Spleen (tissue), 11 donors: ENCODE measurements at regions not wholly inside any gene's neighbourhood (a gene's known extent, or its start where the extent isn't known, plus 50 kb on each side); places are given as distances from the start of the nearest gene placed in this dataset.

Experiments used
- DNase-seq: peaks from one replicate; pipeline ENCODE4 v3.0.0-alpha.2; 2020
- H3K27ac ChIP-seq, 8 donors: fragments of 200-600 bp; sonication (generic) in 7 of 8; 1 replicate in 4 of 8; 2 replicates in 4 of 8; pipeline versions ENCODE4 v1.5.0 to v1.8.0; 2016 to 2021; ENCODE audit warnings: inconsistent platforms in 4 of 8, mild to moderate bottlenecking in 4 of 8, moderate library complexity in 1 of 8
- H3K27me3 ChIP-seq, 7 donors: fragments of 200-600 bp; sonication (generic) in 6 of 7; replicated peaks in 1 of 7; 1 replicate in 4 of 7; 2 replicates in 3 of 7; pipeline versions ENCODE4 v1.5.0 to v1.8.0; 2016 to 2021; ENCODE audit warnings: inconsistent platforms in 3 of 7, mild to moderate bottlenecking in 1 of 7
- H3K36me3 ChIP-seq, 6 donors: fragments of 200-600 bp; sonication (generic) in 5 of 6; 1 replicate in 4 of 6; 2 replicates in 2 of 6; pipeline versions ENCODE4 v1.5.0 to v1.8.0; 2016 to 2021; ENCODE audit warnings: inconsistent platforms in 2 of 6
- H3K4me1 ChIP-seq, 6 donors: fragments of 200-600 bp; sonication (generic) in 5 of 6; 1 replicate in 3 of 6; 2 replicates in 3 of 6; pipeline versions ENCODE4 v1.5.0 to v1.8.0; 2016 to 2021; ENCODE audit warnings: inconsistent platforms in 3 of 6
- H3K4me3 ChIP-seq, 8 donors: fragments of 200-600 bp; sonication (generic) in 7 of 8; 1 replicate in 4 of 8; 2 replicates in 4 of 8; pipeline versions ENCODE4 v1.5.0 to v1.8.0; 2016 to 2021; ENCODE audit warnings: inconsistent platforms in 4 of 8, mild to moderate bottlenecking in 4 of 8, moderate library complexity in 2 of 8
- H3K9me3 ChIP-seq, 8 donors: fragments of 200-600 bp; sonication (generic) in 7 of 8; 1 replicate in 4 of 8; 2 replicates in 4 of 8; pipeline versions ENCODE4 v1.5.0 to v1.8.0; 2016 to 2021; ENCODE audit warnings: inconsistent platforms in 4 of 8
- CTCF ChIP-seq, 11 experiments: fragments of 200-600 bp in 7 of 11; fragments of 450-650 bp in 4 of 11; sonication (generic) in 4 of 11; IDR thresholded peaks in 8 of 11; conservative IDR thresholded peaks in 3 of 11; 1 replicate in 7 of 11; 2 replicates in 4 of 11; pipeline versions ENCODE4 v1.4.0 to v1.8.0; 2016 to 2021; ENCODE audit warnings: antibody characterized with exemption in 11 of 11, inconsistent platforms in 4 of 11, mild to moderate bottlenecking in 1 of 11
- POLR2A ChIP-seq, 3 donors: fragments of 450-650 bp; IDR thresholded peaks; one replicate each; pipeline ENCODE4 v1.5.1; 2017; ENCODE audit warnings: antibody characterized with exemption in 3 of 3, mild to moderate bottlenecking in 1 of 3
- POLR2AphosphoS5 ChIP-seq, 3 donors: sonication (generic); formaldehyde crosslinking; IDR thresholded peaks; one replicate each; pipeline ENCODE4 v1.5.1; 2017; ENCODE audit warnings: antibody characterized with exemption in 3 of 3
- WGBS, 5 donors: extraction: QIAGEN DNeasy Blood & Tissue Kit in 3 of 5; methylation state at CpG; one replicate each; pipeline versions ENCODE4 v1.1.5 to v1.1.7; 2013 to 2018; 5-methylcytosine and 5-hydroxymethylcytosine counted together
- intact Hi-C: fragments of 100-400 bp; cut with DNase I; formaldehyde crosslinking; loops from one replicate; pipeline ENCODE4 v1.15.0; 2023; ENCODE audit warnings: low total_unique reads
- donor health status: healthy with polysubstance abuse.
- donor health status: DM: no; HTN: no; CAD: no; lungs with moderate emphysema.
- donor health status: DM: no; HTN: no; CAD: no.
- donor health status: Bipolar disorder and iron deficiency.
- donor health status: healthy.
- donor health status: DM: no; HTN: no; CAD: no.
- donor health status: DM: yes; HTN: yes; CAD: no.

- intact Hi-C loops = no loop called here
- 78 to 91% (median 81%) methylated on average over 3 of the region's 3 CpGs for WGBS, 5 donors
- H3K27ac ChIP-seq = peak overlapping the region in 1 of 8 donors; percentile 1
Observed at GRCh38 chr4:53854991-53855568, 209.3 kb downstream of the CHIC2 start.

GRCh38 chr4:53852343-53852742 is 212.1 kb downstream of the CHIC2 start:
- Histone ChIP-seq H3K27me3 (no peaks in the 10 kb centered on the region), H3K4me1 (peaks cover 0 to 17% (median 4%) of the 10 kb centered on the region in 6 donors), H3K36me3 (no peaks in the 10 kb centered on the region), H3K27ac (no peak overlapping the region), H3K4me3 (no peak overlapping the region), H3K9me3 (no peaks in the 10 kb centered on the region)
- no peak for DNase-seq
- TF ChIP-seq CTCF (IDR thresholded peaks at IDR 0.05 in 8 of 11, conservative IDR thresholded peaks at IDR 0.05 in 3 of 11) (no peak), POLR2A (IDR thresholded peaks at IDR 0.05) (no peak), POLR2AphosphoS5 (IDR thresholded peaks at IDR 0.05) (no peak)
- intact Hi-C loops = no loop called here
- WGBS, 5 donors = 80 to 90% (median 85%) methylated on average over 5 of the region's 5 CpGs

More at GRCh38 chr4:53854991-53855568, 209.3 kb downstream of the CHIC2 start:
- Histone ChIP-seq H3K27me3 (no peaks in the 10 kb centered on the region), H3K4me3 (no peak overlapping the region), H3K36me3 (no peaks in the 10 kb centered on the region), H3K4me1 (peaks cover 0 to 17% (median 4%) of the 10 kb centered on the region in 6 donors), H3K9me3 (no peaks in the 10 kb centered on the region)
- TF ChIP-seq CTCF (IDR thresholded peaks at IDR 0.05 in 8 of 11, conservative IDR thresholded peaks at IDR 0.05 in 3 of 11) (no peak), POLR2A (IDR thresholded peaks at IDR 0.05) (no peak), POLR2AphosphoS5 (IDR thresholded peaks at IDR 0.05) (no peak)
- no peak for DNase-seq

- Histone ChIP-seq H3K27ac (no peak overlapping the region), H3K27me3 (no peaks in the 10 kb centered on the region), H3K4me3 (no peak overlapping the region), H3K9me3 (no peaks in the 10 kb centered on the region), H3K4me1 (no peaks in the 10 kb centered on the region), H3K36me3 (no peaks in the 10 kb centered on the region)
- no peak for TF ChIP-seq POLR2AphosphoS5 (IDR thresholded peaks at IDR 0.05)
- no peak for DNase-seq
- intact Hi-C loops = no loop called here
Observed at GRCh38 chr4:53847965-53848364, 216.4 kb downstream of the CHIC2 start.

- no peaks in the 10 kb centered on the region for H3K4me1 ChIP-seq
- H3K27me3 ChIP-seq = no peaks in the 10 kb centered on the region
- no peaks in the 10 kb centered on the region for H3K36me3 ChIP-seq
- DNase-seq = no peak
- intact Hi-C loops = no loop called here
- 78 to 88% (median 86%) methylated on average over 2 of the region's 2 CpGs for WGBS, 5 donors
- no peak overlapping the region for H3K4me3 ChIP-seq
- TF ChIP-seq POLR2A (IDR thresholded peaks at IDR 0.05) = no peak
- TF ChIP-seq CTCF (IDR thresholded peaks at IDR 0.05 in 8 of 11, conservative IDR thresholded peaks at IDR 0.05 in 3 of 11) = no peak
- H3K27ac ChIP-seq = no peak overlapping the region
- H3K9me3 ChIP-seq = no peaks in the 10 kb centered on the region
Observed at GRCh38 chr4:53844551-53844950, 219.9 kb downstream of the CHIC2 start.

GRCh38 chr4:53844133-53844532 is 220.3 kb downstream of the CHIC2 start:
- Histone ChIP-seq H3K9me3 (no peaks in the 10 kb centered on the region), H3K27ac (no peak overlapping the region), H3K36me3 (no peaks in the 10 kb centered on the region), H3K4me1 (no peaks in the 10 kb centered on the region), H3K27me3 (no peaks in the 10 kb centered on the region), H3K4me3 (no peak overlapping the region)
- TF ChIP-seq POLR2A (IDR thresholded peaks at IDR 0.05) (no peak), CTCF (IDR thresholded peaks at IDR 0.05 in 8 of 11, conservative IDR thresholded peaks at IDR 0.05 in 3 of 11) (no peak), POLR2AphosphoS5 (IDR thresholded peaks at IDR 0.05) (no peak)
- intact Hi-C loops = no loop called here
- no peak for DNase-seq
- WGBS, 5 donors = 66 to 84% (median 71%) methylated on average over 3 of the region's 3 CpGs
